ENCODE measurements at regions not wholly inside any gene's neighbourhood (a gene's known extent, or its start where the extent isn't known, plus 50 kb on each side); places are given as distances from the start of the nearest gene placed in this dataset.
A peak's percentile ranks its signal among the peaks of the same experiment; 100 is the strongest.

DNA sequence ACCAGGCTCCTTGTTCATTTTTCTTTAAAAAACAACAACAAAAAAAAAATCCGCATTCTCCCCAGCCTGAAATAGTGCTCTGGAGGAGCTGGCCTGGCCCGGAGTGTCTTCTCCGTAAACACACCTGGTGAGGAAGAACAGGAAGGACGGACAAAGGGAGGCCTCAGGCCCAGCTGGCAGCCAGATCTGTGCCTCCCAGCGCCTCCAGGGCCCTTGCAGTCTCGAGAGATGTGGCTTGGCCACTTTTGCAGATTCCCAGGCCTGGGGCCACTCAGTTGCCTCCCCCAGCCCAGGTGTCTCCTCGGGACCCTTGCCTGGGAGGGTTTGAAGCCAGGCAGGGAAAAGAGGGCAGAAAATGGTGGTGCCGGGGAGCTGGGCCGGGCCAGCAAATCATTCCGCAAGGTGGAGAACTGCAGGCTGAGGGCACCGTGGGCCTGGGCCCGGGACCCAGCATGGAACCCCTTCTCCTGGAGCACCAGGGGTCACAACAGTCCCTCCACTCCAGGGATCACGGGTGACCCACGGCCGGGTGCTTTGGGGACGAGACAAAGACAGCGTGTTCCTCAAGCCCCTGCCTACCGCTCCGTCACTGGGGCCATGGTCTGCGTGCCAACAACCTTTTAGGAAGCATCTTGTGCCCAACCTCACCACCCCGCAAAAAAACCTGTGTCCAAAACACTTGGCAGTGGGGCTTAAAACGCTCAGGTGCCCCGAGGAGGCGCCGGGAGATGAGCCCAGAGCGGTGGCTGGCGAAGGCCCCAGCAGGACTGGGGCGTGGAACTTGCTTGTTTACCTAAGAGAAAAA is 67.1 kb upstream of the WNT7B start:
- Histone ChIP-seq H3K9me3 (no peaks in the 10 kb centered on the region), H3K4me3 (peak overlapping the region; percentile 58 to 68 (median 60)), H3K4me1 (peaks cover 0 to 62% (median 58%) of the 10 kb centered on the region in 4 donors), H3K27ac (peak overlapping the region; percentile 94 to 100 (median 97)), H3K36me3 (no peaks in the 10 kb centered on the region), H3K27me3 (no peaks in the 10 kb centered on the region)
- TF ChIP-seq, protein P1, sequence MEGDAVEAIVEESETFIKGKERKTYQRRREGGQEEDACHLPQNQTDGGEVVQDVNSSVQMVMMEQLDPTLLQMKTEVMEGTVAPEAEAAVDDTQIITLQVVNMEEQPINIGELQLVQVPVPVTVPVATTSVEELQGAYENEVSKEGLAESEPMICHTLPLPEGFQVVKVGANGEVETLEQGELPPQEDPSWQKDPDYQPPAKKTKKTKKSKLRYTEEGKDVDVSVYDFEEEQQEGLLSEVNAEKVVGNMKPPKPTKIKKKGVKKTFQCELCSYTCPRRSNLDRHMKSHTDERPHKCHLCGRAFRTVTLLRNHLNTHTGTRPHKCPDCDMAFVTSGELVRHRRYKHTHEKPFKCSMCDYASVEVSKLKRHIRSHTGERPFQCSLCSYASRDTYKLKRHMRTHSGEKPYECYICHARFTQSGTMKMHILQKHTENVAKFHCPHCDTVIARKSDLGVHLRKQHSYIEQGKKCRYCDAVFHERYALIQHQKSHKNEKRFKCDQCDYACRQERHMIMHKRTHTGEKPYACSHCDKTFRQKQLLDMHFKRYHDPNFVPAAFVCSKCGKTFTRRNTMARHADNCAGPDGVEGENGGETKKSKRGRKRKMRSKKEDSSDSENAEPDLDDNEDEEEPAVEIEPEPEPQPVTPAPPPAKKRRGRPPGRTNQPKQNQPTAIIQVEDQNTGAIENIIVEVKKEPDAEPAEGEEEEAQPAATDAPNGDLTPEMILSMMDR (IDR thresholded peaks at IDR 0.05), result no peak
- TF ChIP-seq POLR2AphosphoS5 (IDR thresholded peaks at IDR 0.05), result peak in 2 of 4 donors; percentile 21 to 53
- no peak for TF ChIP-seq EP300 (IDR thresholded peaks at IDR 0.05)
- TF ChIP-seq POLR2A (IDR thresholded peaks at IDR 0.05), result peak in 1 of 2 donors; percentile 26
- DNase-seq, result peak; percentile 81
- WGBS, 2 donors, result 5 to 43% methylated on average over 28 of the region's 28 CpGs
- intact Hi-C loops (cut with DNase I), result no loop called here

DNA sequence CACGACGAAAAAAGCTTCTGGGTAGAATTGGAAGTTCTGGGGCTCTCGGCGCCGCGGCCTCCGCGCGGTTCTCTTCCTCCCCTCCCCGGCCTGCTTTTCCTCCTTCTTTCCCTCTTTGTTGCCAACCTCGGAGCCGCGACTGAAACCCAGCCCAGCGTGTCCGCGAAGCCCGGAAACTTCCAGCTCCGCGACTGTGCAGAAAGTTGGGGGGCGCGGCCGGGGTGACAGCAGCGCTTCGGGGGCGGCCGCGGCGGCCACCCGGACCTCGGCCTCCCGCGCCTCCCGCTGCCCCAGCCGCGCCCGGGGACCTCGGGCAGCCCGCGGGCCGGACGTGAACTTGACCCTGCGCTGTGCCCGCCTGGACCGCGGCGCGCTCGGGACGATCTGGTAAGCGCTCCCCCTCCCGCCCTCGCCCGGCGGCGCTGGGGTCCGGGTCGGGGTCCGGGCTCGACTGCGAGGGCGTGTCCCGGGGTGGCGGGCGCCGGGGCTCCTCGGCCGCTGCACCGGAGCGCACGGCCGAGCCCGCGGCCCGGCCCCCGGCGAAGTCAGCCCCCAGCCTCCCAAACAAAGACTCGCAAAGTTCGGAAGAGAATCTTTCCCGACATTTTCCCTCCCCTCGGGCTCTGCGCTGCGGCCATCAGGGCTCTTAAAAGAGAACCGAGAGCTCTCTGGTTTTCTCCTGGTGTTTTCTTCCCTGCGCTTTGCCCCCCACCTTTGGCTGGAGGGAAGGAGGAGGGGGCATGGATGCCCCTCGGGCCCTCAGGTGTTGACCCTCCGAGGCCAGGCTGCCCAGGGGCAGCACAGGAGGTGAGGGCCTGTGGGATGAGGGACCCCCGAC is 67.9 kb upstream of the WNT7B start:
- Histone ChIP-seq H3K4me3 (peak overlapping the region; percentile 58 to 68 (median 60)), H3K4me1 (peaks cover 0 to 67% (median 62%) of the 10 kb centered on the region in 4 donors), H3K9me3 (no peaks in the 10 kb centered on the region), H3K27me3 (no peaks in the 10 kb centered on the region), H3K27ac (peak overlapping the region; percentile 94 to 100 (median 97)), H3K36me3 (no peaks in the 10 kb centered on the region)
- intact Hi-C loops (cut with DNase I), result no loop called here
- TF ChIP-seq POLR2AphosphoS5 (IDR thresholded peaks at IDR 0.05) (peak in 2 of 4 donors; percentile 0 to 53), POLR2A (IDR thresholded peaks at IDR 0.05) (peak in 1 of 2 donors; percentile 19), EP300 (IDR thresholded peaks at IDR 0.05) (no peak)
- 1 to 5% methylated on average over 87 of the region's 87 CpGs for WGBS, 2 donors
- peak; percentile 72 for DNase-seq

DNA sequence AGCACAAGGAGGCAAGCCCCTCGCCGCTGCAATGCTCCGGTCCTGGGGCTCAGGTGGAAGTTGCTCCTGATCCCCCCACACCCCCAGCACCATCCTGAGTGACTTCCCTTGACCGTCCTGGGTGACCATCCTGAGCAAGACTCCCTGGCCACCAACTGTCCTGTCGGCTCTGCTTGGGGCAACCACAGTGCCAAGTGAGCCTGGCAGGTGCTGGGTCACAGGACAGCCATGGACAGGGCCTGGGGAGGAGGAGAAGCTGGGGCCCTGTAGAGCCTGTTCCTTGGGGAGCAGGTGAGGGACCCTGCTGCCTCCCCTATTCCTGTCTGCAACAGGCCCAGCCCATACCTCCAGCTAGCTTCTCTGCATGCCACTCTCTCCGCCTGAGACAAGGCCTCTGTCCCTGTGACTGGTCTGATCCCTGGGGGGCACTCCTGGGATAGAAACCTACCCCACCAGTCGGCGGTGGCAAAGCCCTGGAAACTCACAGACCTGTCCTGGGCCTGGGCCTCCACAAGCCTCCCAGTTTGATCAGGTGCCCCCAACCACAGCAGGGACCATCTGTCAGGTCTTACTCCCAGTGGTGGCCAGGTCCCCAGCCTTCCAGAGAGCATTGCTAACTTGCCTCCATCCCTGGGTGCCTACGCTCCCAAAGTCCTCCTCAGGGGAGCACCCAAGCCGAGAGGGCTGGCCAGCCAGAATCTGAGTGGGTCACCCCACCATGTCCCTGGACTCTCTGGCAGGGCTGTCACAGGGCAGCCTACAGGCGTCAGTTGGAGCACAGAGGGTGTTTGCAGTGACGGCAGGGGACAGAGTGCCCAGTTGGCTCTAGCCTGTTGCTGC is 68.7 kb upstream of the WNT7B start:
- Histone ChIP-seq H3K4me1 (peaks cover 0 to 76% (median 70%) of the 10 kb centered on the region in 4 donors), H3K27ac (peak overlapping the region; percentile 94 to 100 (median 97)), H3K4me3 (peak overlapping the region; percentile 58 to 68 (median 60)), H3K36me3 (no peaks in the 10 kb centered on the region), H3K9me3 (no peaks in the 10 kb centered on the region), H3K27me3 (no peaks in the 10 kb centered on the region)
- DNase-seq, result peak; percentile 72
- WGBS, 2 donors, result 40 to 74% methylated on average over 12 of the region's 12 CpGs
- intact Hi-C loops (cut with DNase I), result no loop called here
- no peak for TF ChIP-seq EP300 (IDR thresholded peaks at IDR 0.05)
- TF ChIP-seq POLR2AphosphoS5 (IDR thresholded peaks at IDR 0.05), result peak in 3 of 4 donors; percentile 16 to 45 (median 36)

DNA sequence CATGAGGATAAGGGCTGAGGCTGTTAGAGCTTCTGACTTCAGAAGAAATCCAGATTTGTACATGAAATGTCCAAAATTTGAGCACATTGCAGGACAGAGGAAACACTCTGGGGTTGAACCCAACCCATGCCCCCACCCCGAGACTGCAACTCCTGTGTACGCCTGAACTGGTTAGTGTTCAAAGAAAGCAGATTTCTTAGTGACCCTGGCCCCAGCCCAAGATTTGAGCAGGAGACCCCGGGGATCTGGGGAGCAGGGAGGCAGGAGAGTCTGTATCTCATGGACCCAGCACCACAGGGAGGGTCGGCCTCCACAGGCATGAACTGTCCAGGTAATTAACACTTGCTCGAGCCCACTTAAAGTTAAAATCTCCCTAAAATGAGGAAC is 69.3 kb upstream of the WNT7B start:
- TF ChIP-seq EP300 (IDR thresholded peaks at IDR 0.05) (no peak), POLR2AphosphoS5 (IDR thresholded peaks at IDR 0.05) (no peak), POLR2A (IDR thresholded peaks at IDR 0.05) (no peak)
- TF ChIP-seq, protein P1 (IDR thresholded peaks at IDR 0.05), result no peak
- intact Hi-C loops (cut with DNase I), result no loop called here
- DNase-seq, result peak; percentile 66
- no peaks in the 10 kb centered on the region for H3K9me3 ChIP-seq
- WGBS, 2 donors, result 77 to 84% methylated on average over 5 of the region's 5 CpGs
- no peaks in the 10 kb centered on the region for H3K36me3 ChIP-seq
- H3K27me3 ChIP-seq, result no peaks in the 10 kb centered on the region
- peak overlapping the region; percentile 94 to 100 (median 97) for H3K27ac ChIP-seq
- peak overlapping the region; percentile 58 to 68 (median 60) for H3K4me3 ChIP-seq
- H3K4me1 ChIP-seq, result peaks cover 0 to 81% (median 76%) of the 10 kb centered on the region in 4 donors

DNA sequence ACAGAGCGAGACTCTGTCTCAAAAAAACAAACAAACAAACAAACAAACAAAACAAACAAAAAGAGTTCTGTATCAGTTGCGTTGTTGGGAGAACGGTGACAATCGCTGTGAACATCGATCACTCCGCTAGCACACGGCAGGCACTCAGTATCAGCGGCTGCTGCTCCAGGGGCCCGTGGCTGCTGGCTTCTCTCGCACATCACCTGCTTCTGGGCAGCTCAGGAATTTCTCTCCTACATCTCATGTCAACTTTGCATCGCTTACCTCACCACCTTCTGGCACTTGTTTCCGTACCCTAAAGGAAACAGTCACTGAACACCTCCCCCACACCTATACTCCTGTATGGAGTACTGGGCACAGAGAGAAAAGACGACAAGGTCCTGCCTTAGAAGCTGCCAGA is 70.3 kb upstream of the WNT7B start:
- Histone ChIP-seq H3K4me3 (no peak overlapping the region), H3K4me1 (peaks cover 0 to 82% (median 79%) of the 10 kb centered on the region in 4 donors)
- WGBS, 2 donors, result 85 to 91% methylated on average over 13 of the region's 13 CpGs

More for the DNA sequence above, 70.3 kb upstream of the WNT7B start:
- intact Hi-C loops (cut with DNase I), result no loop called here
- no peaks in the 10 kb centered on the region for H3K9me3 ChIP-seq
- no peaks in the 10 kb centered on the region for H3K27me3 ChIP-seq
- no peaks in the 10 kb centered on the region for H3K36me3 ChIP-seq
- peak overlapping the region; percentile 94 to 100 (median 97) for H3K27ac ChIP-seq
- DNase-seq, result peak; percentile 58
- TF ChIP-seq, protein P1 (IDR thresholded peaks at IDR 0.05), result no peak
- TF ChIP-seq POLR2AphosphoS5 (IDR thresholded peaks at IDR 0.05) (no peak), EP300 (IDR thresholded peaks at IDR 0.05) (no peak), POLR2A (IDR thresholded peaks at IDR 0.05) (no peak)
